DMS53 treated with DMSO at 0.1 percent for 48 hours (cell line): ENCODE measurements at regions not wholly inside any gene's neighbourhood (a gene's known extent, or its start where the extent isn't known, plus 50 kb on each side); places are given as distances from the start of the nearest gene placed in this dataset.
"Not testable (repeated sequence)": the region's sequence is repeated elsewhere in the genome, so short reads cannot be mapped to it uniquely, and the experiment has no call there.

Experiments used
- DNase-seq: peaks from one replicate; lab custom pipeline; 2025; ENCODE audit not compliant: unreplicated experiment; lab: John Stamatoyannopoulos, UW

DNA sequence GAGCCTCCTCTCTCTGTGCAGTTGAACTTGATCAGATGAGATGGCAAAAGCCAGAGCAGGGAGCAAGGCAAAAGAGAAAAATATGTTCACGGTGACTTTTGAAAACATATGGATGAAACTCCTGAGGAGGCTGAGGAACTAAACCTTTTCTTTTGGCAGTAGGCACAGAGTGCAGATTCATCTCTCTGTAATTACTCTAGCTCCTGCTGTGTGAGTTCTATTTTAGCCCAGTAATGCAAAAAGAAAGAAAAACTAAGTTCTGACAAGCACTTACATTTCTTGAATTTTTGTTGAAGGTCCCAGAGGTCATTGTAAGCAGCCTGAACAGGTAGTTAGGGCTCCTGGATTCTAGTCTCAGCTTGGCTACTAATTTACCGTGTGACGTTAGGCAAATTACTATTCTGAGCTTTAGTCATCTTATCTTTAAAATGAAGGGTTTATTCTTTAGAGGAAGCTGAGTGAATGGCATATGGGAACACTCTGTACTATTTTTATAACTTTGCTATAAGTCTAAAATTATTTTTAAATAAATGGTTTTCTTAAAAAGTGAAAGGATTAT lies 114.7 kb upstream of the NBPF26 start:
- DNase-seq: not testable (repeated sequence)

DNA sequence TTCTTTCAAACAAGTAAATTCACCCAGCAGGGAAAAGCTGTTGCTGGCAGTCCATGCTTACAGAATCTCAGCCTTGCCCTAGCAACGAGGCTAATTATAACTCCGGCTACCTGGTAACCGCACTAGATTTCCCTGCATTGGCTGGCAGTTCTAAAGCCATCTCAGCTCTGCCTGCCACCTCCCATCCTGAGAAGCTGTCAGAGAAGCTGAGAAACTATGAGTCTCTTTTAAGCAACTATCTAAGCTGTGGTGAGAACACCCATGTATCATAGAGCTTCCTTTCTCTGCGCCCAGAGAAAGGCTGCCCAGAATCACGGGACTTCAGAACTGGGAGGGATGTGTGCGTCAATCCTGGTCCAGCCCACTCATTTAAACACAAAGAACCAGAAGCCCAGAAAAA lies 113.9 kb upstream of the NBPF26 start:
- not testable (repeated sequence) for DNase-seq

DNA sequence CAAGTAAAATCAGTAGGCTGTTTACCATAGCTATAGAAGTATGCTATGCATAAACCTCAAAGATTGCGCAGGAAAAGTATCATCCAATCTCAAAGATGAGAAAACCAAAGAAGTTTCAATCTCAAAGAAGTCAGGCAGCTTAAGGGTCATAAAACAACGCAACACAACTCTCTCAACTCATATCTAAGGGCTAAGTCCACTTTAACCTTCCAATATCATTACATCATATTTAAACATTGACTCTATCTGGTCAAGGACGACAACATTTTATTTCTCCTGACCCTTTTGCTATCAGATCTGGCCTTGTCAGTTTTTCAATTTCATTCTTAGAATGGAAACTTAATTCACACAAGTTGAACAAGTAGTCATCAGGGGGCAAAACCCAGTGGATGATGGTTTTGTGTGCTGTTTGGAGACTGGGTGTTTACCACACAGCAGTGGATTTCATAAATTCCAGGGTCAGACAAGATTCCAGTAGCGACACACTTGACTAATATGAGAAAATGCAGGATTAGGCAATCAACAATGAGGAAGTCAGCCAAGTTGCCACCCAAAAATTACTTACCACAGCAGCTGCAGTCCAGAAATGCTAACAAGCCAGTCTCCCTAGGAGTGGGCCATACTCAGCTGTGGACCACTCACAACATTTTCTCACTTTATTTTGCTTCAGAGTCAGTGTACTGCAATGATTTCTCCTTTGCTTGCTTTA lies 108.7 kb upstream of the NBPF26 start:
- DNase-seq: not testable (repeated sequence)

DNA sequence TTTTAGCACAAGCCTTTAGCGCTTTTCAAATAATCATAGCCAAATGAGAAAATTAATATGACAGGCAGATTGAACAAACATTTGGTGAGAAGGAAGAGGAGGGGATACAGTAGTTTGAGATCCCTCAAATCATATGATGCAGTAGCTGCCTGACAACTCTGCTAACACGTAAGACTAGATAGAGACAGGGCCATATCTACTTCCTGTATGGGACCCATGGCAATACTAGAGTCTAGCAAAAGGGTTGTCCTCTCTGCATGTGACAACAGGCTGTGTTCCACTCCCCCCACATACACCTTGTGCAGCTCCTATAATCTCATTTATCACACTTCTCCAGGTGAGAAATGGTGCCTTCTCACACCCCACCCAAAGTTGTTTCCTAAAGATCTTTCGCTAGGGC lies 106.3 kb upstream of the NBPF26 start:
- not testable (repeated sequence) for DNase-seq

DNA sequence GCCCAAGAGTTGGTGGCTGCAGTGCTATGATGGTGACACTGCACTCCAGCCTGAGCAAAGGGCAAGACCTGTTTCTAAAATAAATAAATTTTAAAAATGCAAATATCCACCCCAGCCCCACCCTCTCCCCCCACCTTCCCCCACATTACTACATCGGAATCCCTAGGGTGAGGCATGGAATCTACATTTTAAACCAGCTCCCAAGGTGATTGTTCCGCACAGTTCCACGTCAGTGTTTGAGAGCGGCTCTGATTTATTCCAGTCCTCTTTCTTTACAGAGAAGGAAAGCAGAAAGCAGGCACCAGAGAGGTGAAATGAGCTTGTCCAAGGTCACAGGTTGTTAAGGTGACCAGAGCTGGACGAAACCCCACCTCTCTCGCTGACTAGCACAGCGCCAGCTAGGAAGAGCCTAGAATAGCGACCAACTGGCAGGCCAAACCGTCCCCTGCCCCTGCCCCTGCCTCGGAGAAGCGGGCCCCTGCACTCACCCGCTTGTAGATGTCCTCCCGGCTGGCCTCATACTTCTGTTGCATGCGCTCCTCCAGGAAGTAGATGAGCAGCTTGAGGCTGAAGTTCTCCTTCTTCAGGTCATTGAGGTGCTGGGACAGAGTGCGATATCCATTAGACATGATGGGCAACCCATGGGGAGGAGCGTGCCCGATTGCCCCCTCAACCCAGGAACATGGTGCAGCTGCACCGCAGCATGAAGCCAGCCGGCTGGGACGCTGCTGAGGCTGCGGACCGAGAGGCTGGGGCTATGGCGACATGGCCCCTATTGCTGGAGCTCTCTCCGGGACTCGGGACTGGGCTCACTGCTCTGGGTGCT lies 103.7 kb upstream of the NBPF26 start:
- DNase-seq: not testable (repeated sequence)

GRCh38 chr1:120620693-120620969 lies 103.1 kb upstream of the NBPF26 start:
- not testable (repeated sequence) for DNase-seq

- not testable (repeated sequence) for DNase-seq
Measured at GRCh38 chr1:120621278-120621677, 102.5 kb upstream of the NBPF26 start.

GRCh38 chr1:120623539-120623938 lies 100.2 kb upstream of the NBPF26 start:
- DNase-seq: not testable (repeated sequence)

DNA sequence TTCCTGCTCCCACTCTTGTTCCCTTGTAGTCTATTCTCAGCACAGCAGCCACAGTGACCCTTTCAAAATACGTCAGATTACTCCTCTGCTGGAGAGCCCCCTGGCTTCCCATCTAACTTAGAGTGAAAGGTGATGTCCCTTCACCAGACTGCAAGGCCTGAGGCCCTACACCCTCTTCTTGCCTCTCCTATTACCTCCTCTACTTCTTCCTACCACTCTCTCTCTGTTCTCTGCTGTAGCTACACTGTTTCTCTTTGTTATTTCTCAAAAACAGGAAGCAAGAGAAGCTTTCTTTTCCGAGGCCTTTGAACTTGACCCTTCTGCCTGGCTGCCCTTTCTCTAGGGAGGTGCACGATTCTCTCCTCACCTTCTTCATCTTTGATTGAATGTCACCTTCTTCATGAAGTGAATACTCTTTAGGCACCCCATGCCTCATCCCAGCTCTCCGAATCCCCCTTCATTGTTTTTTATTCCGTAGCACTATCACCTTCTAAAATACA lies 99.1 kb upstream of the NBPF26 start:
- not testable (repeated sequence) for DNase-seq

- DNase-seq: not testable (repeated sequence)
Measured at GRCh38 chr1:120629832-120630455, 93.8 kb upstream of the NBPF26 start.

DNA sequence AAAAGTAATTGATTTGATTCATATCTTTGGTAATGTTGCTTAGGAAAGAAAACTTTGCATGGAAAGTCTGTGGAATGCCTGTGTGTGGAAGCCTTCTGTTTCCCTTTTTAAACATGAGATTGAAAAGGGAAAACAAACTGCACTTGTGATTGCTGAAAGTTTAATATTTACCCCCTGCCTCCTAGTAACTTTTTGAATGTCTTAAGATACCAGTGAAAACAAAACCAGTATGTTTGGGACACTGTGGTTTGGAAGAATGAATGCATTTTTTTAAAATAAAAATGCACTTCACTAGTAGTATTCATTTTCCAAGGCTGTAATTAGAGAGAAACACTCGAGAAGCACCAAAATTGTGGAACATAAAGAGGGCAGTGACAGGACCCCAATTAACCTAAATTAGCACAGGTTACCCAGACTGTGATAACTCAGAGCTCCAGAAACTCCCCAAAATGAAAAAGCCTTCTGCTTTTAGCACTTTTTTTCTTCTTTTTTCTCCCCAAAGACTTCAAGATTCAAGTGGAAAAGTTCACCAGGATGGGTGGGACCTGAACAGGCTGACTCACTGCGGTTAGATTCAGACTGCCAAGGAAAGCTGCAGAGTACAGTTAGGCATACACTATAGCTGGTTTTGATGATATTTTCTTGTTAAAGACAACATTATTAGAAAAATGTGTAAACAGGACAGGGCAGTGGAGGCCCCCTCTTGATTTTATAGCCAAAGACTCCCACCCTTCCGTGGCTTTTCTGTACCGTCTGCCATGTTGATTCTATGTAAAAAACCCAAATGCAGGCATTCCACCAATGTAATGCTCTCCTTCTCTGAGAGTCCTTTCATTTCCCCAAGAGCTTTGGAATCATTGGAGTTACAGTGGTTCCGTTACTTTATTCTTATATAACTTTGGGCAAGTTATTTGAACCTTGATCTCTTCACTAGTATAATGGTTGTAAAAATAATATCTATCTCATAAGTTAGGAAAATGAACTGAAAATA lies 88.6 kb upstream of the NBPF26 start:
- DNase-seq: not testable (repeated sequence)

- DNase-seq: not testable (repeated sequence)
Measured at GRCh38 chr1:120640261-120641013, 83.3 kb upstream of the NBPF26 start.

- DNase-seq: not testable (repeated sequence)
Measured at GRCh38 chr1:120641014-120641302, 82.8 kb upstream of the NBPF26 start.

GRCh38 chr1:120647182-120647581 lies 76.6 kb upstream of the NBPF26 start:
- DNase-seq: not testable (repeated sequence)

DNA sequence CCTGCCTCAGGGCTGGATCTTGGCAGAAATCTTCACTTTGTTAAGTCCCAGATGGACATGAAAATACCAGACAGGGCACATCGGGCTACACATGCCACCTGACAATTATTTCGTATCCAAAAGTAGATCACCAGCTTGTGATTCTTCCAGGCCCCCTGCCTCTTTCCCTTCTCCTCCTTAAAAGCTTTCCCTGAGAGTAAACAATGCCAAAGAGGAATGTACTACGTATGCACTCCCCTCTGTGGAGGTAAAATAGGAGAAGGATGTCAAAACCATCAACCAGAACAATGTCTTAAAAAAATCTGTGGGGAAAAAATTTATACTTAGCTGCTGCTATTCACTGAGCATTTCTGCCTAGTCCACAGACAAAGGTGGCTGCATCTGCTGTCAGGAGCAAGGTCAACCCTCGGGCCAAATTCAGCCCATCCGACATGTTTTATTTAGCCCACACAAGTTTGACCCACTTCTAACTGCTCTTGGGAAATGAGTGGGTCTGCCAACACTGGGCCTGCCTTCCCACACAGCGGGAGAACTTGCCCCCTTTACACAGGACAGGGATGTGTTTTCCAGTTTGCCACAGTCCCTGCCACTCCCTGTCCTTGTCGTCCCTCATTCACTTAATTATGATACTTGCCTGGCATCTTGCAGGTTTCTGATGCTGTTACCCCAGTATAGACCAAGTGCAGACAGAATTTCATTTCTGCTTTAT lies 74.7 kb upstream of the NBPF26 start:
- not testable (repeated sequence) for DNase-seq

DNA sequence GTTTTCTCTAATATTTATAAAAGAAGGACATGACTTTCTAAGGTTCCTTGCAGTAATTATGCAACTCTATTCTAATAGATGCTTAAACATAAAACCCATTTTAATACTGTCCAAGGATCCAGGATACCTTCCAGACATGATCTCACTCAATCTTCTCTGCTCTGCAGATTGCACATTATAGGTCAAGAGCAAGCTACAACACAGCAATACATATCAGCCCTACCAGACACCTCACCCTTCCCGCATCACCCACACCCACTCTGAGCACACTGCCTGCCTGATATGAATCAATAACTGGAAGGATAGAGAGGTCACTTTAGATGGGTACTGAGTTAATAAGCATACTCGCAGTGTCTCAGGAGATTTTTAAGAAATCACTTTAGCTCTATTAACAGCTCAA lies 74.0 kb upstream of the NBPF26 start:
- not testable (repeated sequence) for DNase-seq

DNA sequence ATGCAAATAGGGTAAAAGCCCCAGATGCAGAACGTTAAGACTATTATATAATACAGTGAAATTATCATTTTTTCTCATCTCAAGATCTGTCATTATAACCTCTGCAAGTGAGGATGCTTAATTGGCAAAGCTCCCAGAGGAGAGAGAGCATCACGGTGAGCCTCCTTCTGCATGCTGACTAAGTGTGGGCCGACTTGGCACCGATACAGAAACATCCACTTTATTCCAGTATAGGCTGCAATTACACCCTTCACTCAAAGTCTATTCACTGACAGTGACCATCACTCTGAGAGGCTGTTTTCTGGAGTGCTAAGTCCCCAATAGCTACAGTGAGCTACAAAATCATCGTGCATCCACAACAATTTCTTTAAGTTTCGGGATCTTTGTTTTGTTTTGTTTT lies 69.6 kb upstream of the NBPF26 start:
- DNase-seq: not testable (repeated sequence)

DNA sequence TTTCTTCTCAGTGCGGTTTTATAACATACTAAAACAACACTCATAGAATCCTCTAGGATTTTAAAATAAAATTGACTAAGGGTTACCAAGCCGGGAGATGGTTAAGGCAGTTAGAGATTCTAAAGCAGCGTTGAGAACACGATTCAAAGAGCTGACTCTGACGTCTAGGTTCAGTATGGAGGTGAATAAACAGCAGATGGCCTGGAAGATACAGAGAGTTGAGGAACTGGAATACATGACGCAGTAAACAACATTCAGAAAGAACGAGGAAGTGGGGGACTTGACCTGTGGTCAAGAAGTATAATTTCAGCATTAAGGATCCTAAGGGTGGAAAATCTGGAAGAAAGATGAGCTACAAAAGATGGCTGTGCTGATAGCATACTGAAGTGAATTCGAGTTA lies 68.4 kb upstream of the NBPF26 start:
- DNase-seq: not testable (repeated sequence)

GRCh38 chr1:120656116-120656515 lies 67.6 kb upstream of the NBPF26 start:
- not testable (repeated sequence) for DNase-seq
